OCI-LY1 (cell line): ENCODE measurements at regions not wholly inside any gene's neighbourhood (a gene's known extent, or its start where the extent isn't known, plus 50 kb on each side); places are given as distances from the start of the nearest gene placed in this dataset.

ENCODE experiments used
- CTCF ChIP-seq: fragments of 200-600 bp; sonication (generic), shearing (Covaris generic); IDR thresholded peaks from 2 replicates; pipeline ENCODE4 v1.5.1; 2017; ENCODE audit warnings: mild to moderate bottlenecking, antibody characterized with exemption, low read length, moderate library complexity, mixed read lengths
- EZH2 ChIP-seq: fragments of 200-600 bp; sonication (generic), shearing (Covaris generic); IDR thresholded peaks from 2 replicates; pipeline ENCODE4 v1.8.0; 2017; ENCODE audit warnings: borderline replicate concordance, mixed run types, mild to moderate bottlenecking, antibody characterized with exemption, low read length, moderate library complexity, mixed read lengths

GRCh38 chr5:123960526-123960925 is 448.5 kb downstream of the CSNK1G3 start:
- TF ChIP-seq CTCF (no peak), EZH2 (no peak)
